Glomerular visceral epithelial cell (primary cell): ENCODE measurements at regions not wholly inside any gene's neighbourhood (a gene's known extent, or its start where the extent isn't known, plus 50 kb on each side); places are given as distances from the start of the nearest gene placed in this dataset.
"Not testable (repeated sequence)": the region's sequence is repeated elsewhere in the genome, so short reads cannot be mapped to it uniquely, and the experiment has no call there.

Experiments
- DNase-seq: peaks from one replicate; pipeline ENCODE4 v3.0.0-alpha.2; 2016; ENCODE audit errors: extremely low spot score

GRCh38 chr6:163741743-163742363 lies 327.3 kb downstream of the QKI start:
- DNase-seq: no peak

- no peak for DNase-seq
Observed at GRCh38 chr6:163741342-163741741, 326.8 kb downstream of the QKI start.

GRCh38 chr6:163739966-163740365 lies 325.4 kb downstream of the QKI start:
- no peak for DNase-seq

- DNase-seq: no peak
Observed at GRCh38 chr6:163739408-163739725, 324.8 kb downstream of the QKI start.

- DNase-seq: no peak
Observed at GRCh38 chr6:163738725-163739407, 324.3 kb downstream of the QKI start.

- DNase-seq: no peak
Observed at GRCh38 chr6:163738304-163738703, 323.8 kb downstream of the QKI start.

- DNase-seq: no peak
Observed at GRCh38 chr6:163735076-163735475, 320.6 kb downstream of the QKI start.

GRCh38 chr6:163733061-163733460 lies 318.5 kb downstream of the QKI start:
- no peak for DNase-seq

GRCh38 chr6:163732479-163732878 lies 318.0 kb downstream of the QKI start:
- DNase-seq: no peak

GRCh38 chr6:163732014-163732351 lies 317.5 kb downstream of the QKI start:
- DNase-seq: not testable (repeated sequence)

GRCh38 chr6:163731215-163732013 lies 316.9 kb downstream of the QKI start:
- DNase-seq: no peak

- DNase-seq: no peak
Observed at GRCh38 chr6:163730246-163731210, 316.0 kb downstream of the QKI start.

- no peak for DNase-seq
Observed at GRCh38 chr6:163729127-163729872, 314.8 kb downstream of the QKI start.

- DNase-seq: no peak
Observed at GRCh38 chr6:163728442-163729126, 314.1 kb downstream of the QKI start.

GRCh38 chr6:163726037-163726695 lies 311.6 kb downstream of the QKI start:
- DNase-seq: no peak

GRCh38 chr6:163725008-163725941 lies 310.8 kb downstream of the QKI start:
- DNase-seq: no peak

- DNase-seq: no peak
Observed at GRCh38 chr6:163724196-163724595, 309.7 kb downstream of the QKI start.

- DNase-seq: no peak
Observed at GRCh38 chr6:163723759-163724158, 309.2 kb downstream of the QKI start.
